Bone marrow (tissue), 2 donors: ENCODE measurements at regions not wholly inside any gene's neighbourhood (a gene's known extent, or its start where the extent isn't known, plus 50 kb on each side); places are given as distances from the start of the nearest gene placed in this dataset.
"Not testable (repeated sequence)": the region's sequence is repeated elsewhere in the genome, so short reads cannot be mapped to it uniquely, and the experiment has no call there.

Source experiments
- DNase-seq, 2 donors: peaks; one replicate each; lab custom pipeline; 2025; lab: John Stamatoyannopoulos, UW

GRCh38 chr11:57047610-57048009, 58.9 kb downstream of the OR5AK2 start:
- DNase-seq = no peak

DNA sequence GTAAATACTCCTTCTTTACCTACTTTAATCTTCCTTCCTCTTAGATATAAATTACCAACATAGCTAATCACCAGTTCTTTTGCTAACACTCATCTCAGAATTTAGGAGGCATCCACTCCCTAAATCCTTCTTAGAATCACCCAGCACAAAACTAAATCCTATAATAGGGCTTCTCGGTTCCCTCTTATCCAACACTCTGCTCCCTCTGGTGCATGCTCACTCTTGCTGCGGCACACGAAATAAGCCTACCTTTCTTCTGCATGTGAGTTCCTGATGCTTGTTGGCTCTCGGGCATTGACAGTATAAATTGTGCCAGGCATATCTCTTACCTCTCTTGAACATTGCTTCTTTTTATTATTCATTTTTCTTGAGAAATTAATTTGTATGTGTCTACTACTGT, 61.0 kb downstream of the OR5AK2 start:
- no peak for DNase-seq

- DNase-seq = no peak
Measured at GRCh38 chr11:57054817-57055216, 66.1 kb downstream of the OR5AK2 start.

- no peak for DNase-seq
Measured at GRCh38 chr11:57055744-57056143, 67.0 kb downstream of the OR5AK2 start.

DNA sequence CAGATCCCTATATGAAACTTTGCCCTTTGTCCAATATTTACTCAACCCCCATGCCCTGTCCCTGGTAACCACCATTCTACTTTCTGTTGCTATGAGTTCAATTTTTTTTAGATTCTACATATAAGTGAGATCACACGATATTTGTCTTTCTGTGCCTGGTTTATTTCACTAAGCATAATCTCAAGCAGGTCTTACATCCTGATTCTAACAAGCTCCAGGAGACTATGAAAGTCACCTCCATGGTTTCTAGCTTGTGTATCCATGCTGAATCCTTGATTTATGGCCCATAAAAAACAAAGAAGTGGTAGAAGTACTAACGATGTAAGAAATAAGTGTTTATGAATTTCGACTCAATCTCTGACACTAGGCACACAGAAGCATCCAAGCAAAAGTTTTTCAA, 68.0 kb downstream of the OR5AK2 start:
- no peak for DNase-seq

DNA sequence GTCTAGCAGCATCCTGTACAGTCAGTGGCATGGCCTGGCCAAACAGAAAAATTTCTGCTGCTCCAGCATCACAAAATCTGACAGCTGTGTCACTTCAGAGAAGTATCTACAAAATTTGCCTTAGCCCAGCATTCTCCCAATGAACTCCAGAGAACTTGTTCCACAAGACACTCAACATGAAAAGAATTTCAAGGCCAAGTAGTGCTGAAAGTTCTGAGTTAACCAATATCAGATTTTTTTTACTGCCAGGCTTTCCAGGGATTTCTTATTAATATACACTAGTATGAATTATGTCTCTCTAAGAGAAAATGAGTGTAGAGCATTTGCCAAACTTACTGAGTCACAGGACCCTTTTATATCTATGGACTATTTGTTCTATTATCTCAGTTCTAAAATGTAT, 68.8 kb downstream of the OR5AK2 start:
- DNase-seq = no peak

GRCh38 chr11:57062957-57063356, 74.2 kb downstream of the OR5AK2 start:
- not testable (repeated sequence) for DNase-seq

- DNase-seq = no peak
Measured at GRCh38 chr11:57069942-57070341, 81.2 kb downstream of the OR5AK2 start.

DNA sequence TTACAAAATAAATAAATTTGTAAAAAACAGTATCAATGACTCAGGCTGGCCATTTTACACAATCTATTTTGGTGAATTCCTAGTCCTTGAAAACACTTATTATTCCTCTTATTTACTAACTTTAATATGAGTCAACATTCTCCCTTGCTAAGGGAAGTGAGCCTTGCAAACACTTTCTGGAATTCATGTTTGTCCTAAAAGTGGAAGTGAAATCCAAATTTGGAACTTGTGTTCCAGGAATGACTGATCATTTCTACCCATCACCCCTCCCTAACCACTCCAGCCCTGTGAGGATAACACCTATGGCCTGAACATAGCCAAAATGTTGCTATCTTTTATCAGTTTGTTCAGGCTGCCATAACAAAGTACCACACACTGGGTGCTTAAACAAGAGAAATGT, 83.1 kb downstream of the OR5AK2 start:
- DNase-seq = no peak

GRCh38 chr11:57072640-57073039, 83.9 kb downstream of the OR5AK2 start:
- no peak for DNase-seq

- no peak for DNase-seq
Measured at GRCh38 chr11:57073128-57073527, 84.4 kb downstream of the OR5AK2 start.

- DNase-seq = no peak
Measured at GRCh38 chr11:57081356-57081755, 92.6 kb downstream of the OR5AK2 start.

GRCh38 chr11:57082125-57082524, 93.4 kb downstream of the OR5AK2 start:
- DNase-seq = no peak

DNA sequence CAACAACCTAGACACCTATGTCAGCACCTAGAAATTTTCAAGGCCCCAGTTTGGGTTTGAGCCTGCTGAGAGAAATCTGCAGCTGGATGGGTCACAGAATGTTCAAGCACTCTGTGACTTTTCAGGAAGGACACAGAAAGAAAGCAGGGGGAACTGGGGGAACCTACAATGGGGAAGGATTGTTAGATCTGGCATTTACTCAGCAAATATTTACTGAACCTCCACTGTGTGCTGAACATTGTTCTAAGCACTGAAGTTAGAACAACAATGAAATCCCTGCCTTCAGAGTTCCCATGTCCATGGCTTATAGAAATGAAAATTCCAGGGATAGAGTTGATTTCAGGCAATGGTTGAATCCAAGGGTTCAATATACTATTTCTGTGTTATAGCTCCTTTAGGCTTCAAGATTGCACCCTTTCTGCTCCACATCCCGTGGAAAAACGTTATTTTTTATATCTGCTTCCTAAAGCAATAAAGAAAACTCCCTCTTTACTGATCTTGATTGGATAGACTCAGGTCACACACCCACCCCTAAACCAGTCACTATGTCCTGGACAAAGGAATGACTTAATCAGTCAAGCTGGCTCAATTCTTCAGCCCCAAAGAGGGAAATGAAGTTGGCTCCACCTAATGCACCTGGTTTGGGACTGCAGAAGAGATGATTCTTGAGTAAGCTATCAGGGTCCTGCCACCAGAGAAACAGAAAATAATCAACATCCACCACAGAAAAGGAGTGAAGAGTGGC, 95.1 kb downstream of the OR5AK2 start:
- DNase-seq = no peak

- no peak for DNase-seq
Measured at GRCh38 chr11:57085611-57086010, 96.1 kb upstream of the LRRC55 start.

GRCh38 chr11:57087991-57088390, 93.8 kb upstream of the LRRC55 start:
- no peak for DNase-seq

DNA sequence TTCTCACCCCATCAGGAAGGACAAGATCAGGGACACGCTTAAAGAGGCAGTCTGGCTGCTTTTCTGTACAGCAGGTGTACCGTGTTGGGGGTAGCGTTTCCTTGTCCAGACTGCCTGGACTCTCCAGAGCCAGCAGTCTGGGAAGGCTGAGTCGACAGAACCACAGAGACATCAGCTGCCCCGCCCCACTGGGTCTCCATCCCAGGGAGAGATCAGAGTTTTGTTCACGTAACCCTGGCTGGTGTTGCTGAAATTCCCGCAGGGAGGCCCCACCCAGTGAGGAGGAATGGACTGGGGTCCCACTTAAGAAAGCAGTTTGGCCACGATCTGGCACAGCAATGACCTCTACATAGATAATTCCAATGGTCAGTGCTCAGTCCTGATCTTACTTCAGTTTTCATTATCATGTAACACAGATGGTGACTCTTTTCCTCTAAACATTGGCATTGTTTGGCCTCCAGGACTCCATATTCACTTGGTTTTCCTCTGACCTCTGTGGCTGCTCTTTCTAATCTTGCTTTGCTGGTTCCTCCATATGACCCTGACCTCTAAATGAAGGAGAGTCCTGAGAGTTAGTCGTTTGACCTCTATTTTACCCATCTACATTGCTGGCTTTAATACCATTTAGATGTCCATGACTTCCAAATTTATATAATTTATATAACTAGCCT, 89.6 kb upstream of the LRRC55 start:
- no peak for DNase-seq

DNA sequence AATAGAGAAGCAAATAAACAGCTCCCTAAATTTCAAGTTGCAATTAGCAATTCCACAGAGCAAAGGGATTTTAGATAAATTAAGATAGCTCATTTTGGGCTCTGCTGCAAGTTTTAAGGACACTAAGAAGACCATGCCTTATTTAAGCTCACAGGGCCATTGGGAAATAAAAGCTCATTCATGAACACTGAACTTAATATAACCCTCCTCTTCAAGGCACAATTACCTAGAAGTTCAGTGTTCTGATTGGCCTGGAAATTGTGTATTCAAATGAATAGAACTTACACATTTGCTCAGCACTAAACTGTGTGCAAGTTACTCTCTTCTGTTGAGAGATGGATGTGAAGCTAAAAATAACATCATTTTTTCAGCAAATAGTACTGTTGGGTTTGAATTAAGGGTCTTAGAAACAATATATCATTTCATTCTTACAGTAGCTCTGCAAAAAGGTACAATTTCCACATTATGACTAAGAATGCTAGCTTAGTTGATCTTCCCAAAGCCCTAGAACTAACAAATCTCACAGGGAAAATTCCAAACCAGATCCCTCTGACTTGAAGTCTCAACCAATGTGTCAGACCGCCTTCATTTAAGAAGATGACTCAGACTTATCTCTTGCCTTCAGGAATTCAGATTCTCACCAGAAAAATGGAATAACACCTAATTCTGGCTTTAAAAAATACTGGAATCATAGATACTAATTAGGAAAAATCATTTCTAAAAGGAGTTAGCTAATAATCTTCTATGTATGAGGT, 87.4 kb upstream of the LRRC55 start:
- no peak for DNase-seq

DNA sequence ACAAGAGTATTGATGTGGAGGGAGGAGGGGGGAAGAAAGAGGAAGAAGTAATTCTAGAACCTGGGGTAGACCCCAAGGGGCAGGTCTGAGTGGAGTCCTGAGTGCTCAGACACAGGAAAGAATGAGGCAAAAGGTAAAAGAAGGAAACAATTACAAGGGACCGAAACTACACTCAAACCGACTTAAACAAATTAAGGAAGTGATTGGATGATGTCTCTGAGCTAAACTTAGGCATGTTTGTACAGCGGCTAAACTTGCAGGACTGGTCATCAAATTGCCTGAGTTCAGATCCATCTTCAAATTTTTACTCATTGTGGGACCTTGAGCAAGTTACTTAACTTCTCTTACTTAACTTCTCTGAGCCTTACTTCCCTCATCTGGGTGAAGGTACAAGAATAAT, 86.3 kb upstream of the LRRC55 start:
- DNase-seq = no peak

- no peak for DNase-seq
Measured at GRCh38 chr11:57095896-57096295, 85.9 kb upstream of the LRRC55 start.

DNA sequence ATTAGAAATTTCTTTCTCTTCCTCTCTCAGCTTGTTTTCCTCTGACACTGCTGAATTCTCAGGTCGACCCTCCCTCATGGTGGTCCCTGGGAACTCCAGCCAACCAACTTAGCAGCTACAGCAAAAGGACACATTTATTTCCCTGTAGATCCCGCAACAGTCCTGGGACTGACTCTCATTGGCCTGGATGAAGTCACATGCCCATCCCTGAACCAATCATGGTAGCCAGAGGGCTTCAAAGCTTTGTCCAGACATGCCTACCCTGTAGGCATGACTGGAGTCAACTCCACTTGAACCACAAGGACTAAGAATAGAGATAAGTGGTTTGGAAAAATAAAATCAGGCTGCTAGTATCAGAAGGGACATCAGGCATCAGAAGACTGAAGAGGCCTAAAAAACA, 84.6 kb upstream of the LRRC55 start:
- DNase-seq = no peak

DNA sequence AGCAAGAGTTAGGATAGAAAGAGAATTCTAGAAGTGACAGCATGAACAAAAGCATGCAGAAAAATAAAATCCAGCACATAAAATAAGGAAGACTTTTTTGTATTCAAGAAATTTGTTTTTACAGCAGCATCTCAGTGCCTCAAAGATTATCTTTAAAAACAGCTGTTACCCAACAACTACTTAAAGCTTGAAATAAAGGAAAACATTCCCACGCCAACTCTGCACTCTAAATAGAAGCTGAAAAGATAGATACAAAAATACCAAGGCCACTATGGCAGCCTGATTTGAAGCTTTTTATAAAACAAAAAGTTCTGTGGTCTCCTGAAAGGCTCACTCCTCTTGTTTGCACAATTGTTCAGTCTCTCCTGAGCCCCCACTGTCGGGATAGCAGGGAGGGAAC, 83.6 kb upstream of the LRRC55 start:
- no peak for DNase-seq
